NOMO-1 treated with DMSO at 0.1 percent for 48 hours (cell line): ENCODE measurements at regions not wholly inside any gene's neighbourhood (a gene's known extent, or its start where the extent isn't known, plus 50 kb on each side); places are given as distances from the start of the nearest gene placed in this dataset.
"Not testable (repeated sequence)": the region's sequence is repeated elsewhere in the genome, so short reads cannot be mapped to it uniquely, and the experiment has no call there.

Source experiments
- DNase-seq: peaks from one replicate; lab custom pipeline; 2025; ENCODE audit not compliant: unreplicated experiment; lab: John Stamatoyannopoulos, UW

DNA sequence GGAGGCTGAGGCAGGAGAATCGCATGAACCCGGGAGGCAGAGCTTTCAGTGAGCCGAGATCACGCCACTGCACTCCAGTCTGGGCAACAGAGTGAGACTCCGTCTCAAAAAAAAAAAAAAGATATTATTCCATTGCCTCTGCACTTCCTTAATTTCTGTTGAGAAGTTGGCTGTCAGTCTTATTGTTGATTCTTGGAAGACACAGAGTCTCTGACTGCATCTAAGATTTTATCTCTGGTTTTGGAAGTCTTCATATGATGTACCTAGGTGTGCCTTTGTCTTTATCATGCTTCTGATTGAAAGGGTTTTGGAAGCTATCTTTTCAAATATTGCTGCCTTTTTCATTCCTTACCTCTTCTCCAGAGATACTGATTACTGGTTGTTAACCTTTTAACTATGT is 160.4 kb downstream of the NPIPB11 start:
- DNase-seq, result not testable (repeated sequence)

DNA sequence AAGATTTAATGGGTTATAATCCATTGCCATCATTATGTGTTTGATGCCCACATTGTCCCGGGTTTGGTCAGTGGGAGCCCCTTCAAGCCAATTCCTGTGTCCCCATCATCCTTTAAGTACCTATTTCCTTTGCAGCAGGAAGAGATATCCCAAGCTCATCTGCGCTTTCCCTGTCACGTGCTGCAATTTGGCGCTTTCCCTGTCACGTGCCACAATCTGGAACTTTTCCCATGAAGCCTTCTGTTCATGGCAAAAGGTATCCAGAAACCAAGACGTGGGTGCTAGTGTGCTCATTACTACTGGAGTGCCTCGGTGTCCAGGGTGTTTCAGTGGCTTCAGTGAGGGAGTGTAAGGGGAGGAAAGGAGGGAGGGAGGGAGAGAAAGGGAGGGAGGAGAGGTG is 168.5 kb downstream of the NPIPB11 start:
- DNase-seq, result no peak

DNA sequence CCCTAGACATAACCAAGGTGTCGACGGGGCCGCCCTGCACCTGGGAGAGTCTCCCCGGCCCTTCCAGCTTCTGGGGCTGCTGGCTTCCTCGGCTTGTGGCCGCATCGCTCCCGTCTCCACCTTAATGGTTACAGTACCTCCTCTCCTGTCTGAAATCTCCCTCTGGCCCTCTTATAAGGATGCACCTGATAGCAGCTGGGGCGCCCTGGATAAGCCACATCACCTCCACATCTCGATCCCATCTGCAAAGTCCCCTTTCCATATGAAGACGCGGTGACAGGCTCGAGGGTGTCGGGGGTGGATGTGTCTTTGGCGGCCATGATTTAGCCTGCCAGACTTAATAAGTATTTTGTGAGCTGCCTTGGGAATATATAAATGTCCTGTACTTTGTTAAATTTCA is 169.0 kb downstream of the NPIPB11 start:
- DNase-seq, result not testable (repeated sequence)

DNA sequence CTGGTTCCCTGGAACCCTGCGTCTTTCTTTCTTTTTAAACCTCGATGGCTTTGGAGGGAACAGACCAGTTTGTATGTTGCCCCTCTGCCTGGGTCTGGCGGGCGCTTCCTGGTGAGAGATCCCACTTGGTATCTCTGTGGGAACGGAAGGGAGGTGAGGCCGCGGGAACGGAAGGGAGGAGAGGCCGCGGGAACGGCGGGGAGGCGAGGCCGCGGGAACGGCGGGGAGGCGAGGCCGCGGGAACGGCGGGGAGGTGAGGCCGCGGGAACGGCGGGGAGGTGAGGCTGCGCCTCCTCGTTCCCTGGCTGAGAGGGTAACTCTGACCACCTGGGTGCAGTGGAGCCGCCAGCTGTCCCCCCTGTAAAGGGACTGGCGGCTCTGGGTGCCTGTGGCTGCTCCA is 169.5 kb downstream of the NPIPB11 start:
- DNase-seq, result not testable (repeated sequence)

DNA sequence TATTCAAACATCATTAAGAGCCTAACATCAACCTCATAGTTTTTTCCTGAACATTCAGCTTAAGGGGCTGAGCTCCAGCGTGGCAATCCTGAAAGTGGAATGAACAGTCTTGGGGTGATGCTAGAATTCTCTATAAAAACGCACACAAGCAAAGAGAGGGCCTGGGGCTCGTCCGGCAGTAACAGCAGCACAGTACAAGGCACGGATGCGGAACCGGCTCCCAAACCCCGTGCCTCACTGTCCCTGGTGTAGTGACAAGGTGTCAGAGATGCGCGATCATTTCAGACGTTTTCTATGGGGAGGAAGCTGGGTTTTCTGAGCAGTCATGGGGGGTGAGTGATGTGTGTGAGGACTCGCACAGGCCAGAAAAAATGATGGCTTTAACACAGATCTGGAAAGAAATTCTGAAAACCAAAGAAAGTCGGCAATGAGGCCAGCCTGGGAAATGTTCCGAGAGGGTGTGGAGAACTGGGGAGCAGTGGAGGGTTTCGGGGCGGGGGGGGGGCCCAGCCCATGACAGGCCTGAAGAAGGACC is 170.6 kb downstream of the NPIPB11 start:
- not testable (repeated sequence) for DNase-seq

DNA sequence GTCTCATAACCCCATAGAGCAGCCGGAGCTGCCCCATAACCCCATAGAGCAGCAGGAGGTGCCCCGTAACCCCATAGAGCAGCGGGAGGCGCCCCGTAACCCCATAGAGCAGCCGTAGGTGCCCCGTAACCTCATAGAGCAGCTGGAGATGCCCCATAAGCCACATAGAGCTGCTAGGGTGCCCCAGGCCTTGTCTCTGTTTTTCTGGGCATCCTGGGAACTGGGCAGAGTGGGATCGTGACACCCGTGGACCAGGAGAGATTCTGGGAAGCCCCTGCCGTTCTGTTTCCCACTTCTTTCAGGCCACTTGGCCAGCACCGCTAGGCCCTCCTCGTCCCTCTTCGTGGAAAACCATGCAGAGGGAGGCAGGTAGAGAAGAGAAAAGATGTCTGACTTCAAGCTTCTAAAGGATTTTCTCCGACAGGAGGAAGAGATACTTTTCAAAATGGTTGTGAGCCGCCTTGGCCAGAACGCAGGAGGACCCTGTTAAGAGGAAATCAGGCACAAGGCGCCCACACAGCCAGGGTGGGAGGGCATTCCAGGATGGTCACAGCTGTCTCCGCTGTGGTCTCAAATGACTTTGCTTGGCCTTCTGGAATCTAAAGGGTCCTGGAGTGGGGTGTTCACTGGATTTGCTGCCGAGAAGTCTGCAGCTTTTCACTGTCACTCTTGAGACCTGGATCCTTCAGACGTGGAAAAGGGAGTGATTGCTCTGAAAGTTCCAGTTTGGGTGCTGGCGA is 171.8 kb downstream of the NPIPB11 start:
- DNase-seq, result not testable (repeated sequence)

DNA sequence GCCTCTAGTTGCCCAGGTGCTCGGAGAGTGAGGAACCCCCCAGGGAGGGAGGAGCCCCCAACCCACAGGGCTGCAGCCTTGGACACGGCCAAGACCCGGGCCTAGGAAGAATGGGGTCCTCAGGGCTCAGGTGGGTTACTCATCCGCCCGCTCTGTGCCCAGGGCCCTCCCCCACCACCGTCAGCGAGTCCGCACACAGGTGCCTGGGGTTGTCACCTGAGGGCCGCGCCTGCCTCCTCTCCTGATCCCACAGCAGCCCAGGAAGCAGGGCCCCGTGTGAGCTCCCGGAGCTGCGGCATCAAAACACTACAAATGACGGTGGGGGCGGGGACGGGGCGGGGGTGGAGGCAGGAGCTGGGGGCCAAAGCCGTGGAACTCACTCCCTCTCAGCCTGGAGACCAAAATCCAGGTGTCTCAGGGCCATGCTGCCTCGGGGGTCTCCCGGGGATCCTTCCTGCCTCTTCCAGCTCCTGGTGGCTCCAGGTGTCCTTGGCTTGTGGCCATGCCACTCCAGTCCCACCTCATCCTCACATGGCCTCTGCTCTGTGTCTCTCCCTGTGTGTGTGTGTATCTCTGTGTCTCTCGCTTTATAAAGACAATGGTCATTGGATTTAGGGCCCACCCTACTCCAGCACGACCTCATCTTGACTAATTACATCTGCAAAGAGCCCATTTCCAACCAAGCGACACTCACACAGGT is 172.7 kb downstream of the NPIPB11 start:
- DNase-seq, result not testable (repeated sequence)

DNA sequence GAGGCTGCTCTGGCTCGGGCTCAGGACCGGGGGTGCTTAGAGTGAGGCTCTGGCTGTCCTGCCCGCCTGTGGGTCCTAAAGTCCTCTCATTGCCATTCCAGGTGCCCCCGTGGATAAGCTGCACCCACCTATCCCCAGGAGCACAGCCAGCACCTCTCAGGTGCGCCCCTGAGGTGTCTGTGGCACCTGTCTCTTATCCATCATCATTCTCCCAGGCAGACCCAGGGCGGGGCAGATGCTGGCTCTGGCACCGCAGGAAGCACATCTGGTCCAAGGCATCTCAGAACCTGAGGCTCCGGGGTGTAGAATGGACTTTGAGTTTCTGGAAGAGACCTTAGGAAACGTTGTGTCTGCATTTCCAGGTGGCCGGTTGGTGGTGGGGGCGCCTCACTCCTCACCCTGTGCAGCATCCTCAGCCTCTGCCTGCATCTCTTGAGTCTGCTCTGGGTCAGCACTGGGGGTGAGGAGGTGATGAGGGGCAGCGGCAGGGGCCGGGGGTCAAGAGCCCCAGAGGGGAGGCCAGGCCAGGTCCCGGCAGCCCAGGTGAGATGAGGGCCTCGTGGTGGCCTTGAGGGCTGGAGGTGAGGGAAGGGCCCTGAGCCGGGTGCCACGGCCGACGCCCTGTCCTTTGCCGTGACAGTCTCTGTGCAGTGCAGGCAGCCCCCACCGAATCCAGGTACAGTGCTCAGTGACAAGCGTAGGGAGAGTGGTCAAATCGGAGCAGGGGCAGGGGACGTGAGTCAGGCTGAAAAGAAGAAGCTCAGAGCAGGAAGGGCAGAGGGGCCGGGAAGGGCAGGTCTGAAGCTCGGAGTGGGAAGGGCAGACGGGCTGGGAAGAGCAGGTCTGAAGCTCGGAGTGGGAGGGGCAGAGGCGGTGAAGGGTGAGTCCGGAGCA is 173.5 kb downstream of the NPIPB11 start:
- DNase-seq, result no peak

DNA sequence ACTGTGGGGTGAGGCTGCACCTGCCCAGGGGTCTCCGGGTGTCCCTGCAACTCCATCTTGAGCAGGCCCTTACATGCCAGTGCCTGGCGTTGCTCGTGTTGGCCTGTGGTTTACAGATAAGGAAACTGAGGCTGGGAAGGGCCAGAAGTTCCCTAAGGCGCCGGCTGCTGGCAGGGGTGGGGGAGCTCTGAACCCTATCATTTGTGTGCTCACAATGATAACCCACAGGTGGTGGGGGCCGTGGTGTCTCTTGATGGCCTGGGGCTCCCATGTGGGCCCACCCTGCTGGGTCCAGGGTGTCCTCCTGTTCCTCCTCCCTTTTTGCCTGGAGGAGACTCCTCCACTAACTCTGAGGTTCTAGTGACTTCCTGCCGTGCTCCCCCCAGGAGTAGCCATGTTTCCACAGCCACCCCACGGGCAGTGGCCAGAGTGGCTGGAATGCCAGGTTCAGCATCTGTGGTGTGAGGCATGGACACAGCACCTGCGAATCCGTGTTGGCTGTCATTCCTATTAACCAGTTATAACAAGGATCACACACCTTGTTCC is 174.3 kb downstream of the NPIPB11 start:
- not testable (repeated sequence) for DNase-seq

DNA sequence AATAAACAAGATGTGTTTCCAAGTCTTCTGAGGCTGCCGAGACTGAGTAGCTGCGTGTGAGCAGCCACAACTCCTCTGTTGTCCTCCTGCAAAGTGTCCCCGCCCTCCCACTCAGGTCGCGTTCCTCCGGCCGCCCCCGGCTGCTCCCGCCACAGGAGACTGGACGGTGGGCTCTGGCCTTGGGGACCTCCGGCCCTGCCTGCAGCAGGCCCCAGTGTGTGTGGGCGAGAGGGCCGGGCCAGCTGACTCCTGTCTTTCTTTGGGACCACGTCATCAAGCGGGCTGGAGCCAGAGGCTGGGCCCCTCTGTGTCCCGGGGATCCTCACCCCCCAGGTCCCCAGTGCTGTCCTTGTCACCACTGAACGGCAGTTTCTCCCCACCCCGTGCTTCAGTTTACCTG is 175.3 kb downstream of the NPIPB11 start:
- DNase-seq, result no peak

DNA sequence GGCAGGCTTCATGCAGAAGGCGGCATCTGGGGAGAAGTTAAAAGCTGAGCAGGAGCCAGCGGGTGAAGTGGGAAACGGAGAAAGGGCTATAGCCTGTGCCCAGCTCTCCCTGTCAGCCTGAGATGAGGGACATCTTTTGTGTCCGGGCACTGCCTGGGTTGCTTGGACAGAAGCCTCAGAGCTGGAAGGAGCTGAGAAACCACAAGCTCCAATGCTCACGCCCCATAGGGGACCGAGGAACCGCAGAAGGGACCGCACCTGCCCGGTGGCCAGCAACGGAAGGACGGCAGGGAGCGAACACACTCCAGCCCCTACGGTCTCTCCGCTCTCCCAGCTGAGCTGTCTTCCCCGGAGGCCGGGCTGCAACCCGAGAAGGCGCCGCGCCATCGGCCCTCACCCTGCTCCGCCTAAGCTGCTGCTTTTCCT is 175.8 kb downstream of the NPIPB11 start:
- DNase-seq, result no peak

DNA sequence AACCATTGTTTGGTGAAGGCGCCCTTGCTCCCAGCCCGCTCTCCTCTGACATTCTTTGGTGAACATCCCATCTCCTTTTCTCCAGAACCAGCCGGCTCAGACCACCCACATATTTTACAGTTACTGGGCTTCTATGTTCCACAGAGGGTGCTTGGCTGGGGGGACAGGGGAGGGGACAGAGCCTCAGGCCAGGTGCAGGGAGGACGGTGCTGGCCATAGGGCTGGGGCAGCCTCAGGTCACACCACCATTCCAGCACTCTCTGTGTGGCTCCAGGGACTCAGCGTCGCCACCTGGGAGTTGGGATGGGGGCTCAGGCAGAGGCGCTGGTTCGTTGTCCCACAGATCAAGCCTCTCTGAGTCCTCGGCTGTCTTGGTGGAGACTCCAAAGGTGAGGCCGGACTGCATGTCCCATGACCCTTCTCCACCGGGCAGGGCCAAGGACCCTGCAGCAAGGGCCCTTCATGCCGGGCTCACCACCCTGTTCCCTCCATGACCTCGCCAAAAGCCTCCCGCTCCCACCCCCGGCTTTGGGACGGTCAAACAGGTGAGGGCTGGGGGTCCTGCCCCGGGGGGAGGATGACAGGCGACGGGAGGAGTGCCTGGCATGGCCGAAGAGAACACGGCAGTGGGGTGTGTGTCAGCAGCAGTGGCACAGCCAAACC is 176.4 kb downstream of the NPIPB11 start:
- DNase-seq, result not testable (repeated sequence)

DNA sequence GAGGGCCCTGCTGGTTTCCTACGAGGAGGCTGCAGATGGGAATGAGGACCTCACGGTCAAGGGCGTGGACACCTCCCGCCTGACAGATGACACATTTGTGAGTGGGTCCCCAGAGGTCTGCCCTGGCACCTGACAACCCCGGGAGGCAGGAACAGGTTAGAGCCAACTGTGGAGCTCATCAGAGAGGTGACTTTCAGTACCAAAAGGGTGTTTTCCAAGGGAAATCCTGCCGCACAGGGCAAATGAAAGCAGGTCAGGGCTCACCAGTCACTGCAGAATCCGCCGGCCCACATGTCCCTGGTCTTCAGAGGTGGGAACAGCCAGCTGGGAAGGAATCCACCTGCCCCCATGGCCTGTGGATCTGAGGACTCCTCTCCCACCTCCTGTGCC is 176.9 kb downstream of the NPIPB11 start:
- DNase-seq, result not testable (repeated sequence)

DNA sequence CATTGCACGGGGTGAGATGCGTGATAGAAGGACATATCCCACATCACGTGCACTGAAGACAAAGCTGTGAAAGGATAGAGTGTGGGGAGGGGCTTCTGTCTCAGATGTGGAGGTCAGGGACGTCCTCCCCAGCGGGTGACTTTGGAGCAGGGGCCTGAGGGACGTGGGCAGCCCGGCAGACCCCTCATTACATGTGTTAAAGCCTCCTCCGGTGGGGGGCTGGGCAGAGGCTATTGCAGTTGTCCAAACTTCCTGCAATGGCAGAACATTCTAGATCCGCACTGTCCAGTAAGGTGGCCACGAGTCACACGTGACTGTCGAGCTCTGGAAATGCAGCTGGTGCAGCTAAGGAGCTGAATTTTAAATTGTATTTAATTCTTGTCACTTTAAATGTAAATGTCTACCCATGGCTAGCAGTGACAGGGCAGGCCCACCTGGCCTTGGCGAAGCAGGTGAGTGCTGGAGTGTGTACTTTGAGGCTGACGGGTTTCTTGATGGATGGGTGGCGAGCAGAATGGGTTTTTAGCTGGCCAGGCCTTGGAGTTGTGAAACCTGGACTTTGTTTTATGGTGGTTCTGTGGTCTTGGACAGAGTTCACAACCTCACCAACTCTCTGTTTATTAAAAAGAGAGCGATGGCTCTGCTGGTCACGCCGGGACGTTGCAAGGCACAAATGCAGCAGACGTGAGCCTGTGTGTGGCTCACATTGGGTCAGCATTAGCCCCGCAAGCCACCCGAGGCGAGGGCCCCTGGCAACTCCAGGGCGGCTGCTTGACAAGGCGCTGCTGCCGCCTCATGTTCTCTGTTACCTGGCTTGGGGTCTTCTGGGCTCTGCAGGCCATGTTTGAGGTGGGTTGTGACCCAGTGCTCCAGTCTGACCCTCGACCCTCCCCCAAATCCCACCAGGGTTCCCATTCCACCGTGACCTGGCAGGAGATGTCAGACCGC is 177.6 kb downstream of the NPIPB11 start:
- not testable (repeated sequence) for DNase-seq

DNA sequence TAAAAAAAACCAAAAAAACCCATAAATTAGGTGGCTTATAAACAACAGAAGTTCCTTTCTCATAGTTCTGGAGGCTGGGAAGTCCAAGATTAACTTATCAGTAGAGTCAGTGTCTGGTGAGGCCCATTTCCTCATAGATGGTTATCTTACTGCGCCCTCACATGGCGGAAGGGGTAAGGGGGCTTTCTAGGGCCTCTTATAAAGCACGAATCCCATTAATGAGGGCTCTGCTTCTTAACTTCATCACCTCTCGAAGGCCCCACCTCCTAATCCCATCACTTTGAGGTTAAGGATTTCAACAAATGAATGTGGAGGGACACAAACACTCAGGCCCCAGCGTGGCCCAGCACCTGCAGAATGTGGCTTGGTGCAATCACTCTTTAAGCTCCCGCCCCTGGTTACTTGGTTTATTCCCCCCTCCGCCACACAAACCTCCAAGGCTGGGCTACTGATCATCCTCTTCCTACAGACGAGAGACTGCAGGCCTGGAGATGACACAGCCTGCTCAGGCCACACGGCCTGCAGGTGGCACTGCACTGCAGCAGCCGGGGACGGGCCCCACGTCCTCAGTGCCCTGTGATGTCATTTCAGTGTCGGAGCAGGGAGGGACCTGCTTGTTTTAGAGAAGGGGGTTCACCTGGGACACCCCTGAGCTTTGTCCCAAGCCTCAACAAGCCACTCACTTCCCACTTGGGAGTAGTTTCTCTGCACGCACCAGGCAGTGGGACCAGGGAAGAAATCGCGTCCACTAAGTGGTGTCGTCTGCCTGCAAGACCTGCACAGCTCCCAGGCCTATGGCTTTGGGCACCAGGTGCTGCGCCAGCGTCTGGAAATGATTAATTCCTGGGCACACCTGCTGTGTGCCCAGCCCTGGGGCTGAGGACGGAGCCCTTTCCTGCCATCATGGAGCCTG is 178.5 kb downstream of the NPIPB11 start:
- peak; percentile 28 for DNase-seq

DNA sequence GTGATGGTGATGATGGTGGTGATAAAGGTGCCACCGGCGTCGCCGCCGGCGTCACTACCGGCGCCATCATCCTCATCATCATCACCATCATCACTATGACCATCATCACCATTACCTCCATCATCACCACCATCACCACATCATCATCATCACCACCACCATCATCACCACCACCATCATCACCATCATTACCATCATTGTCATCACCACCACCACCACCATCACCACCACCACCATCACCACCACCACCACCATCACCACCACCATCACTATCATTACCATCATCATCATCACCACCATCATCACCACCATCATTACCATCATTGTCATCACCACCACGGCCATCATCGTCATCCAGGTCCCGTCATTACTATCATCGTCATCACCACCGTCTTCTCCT is 179.7 kb downstream of the NPIPB11 start:
- no peak for DNase-seq

DNA sequence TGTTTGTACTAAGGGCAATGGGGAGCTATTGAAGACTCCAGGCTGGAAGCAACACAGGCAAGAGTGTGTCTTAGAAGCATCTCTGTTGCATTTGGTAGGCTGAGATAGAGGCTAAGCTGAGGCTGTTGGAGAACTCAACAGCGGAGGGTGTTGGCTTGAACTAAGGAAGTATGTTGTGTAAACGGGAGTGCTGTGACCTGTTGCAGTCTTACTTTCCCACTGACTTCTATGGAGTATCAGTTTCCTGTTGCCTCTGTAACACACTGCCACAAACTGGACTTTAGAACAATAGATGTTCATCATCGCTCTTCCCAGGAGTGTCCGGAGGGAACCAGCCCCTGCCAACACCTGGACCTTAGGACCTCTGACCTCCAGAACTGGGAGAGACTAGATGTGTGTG is 181.8 kb downstream of the NPIPB11 start:
- not testable (repeated sequence) for DNase-seq

DNA sequence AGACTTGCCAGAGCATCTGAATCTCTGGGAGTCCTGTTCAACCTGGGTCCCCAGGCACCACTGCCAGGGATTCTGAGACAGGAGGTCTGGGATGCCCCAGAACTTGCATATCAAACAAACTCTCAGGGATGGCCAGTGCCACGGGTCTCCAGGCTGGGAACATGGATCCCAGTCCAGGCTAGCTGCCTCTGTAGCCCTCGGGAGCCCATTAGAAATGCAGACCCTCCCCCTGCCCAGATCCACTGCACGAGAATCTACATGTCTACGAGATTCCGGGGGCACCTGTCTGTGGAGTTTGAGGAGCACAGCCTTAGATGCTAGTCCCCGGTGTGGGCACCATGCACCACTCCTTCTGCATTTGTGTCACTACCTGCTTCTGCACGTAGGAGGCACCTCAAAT is 183.9 kb downstream of the NPIPB11 start:
- DNase-seq, result not testable (repeated sequence)
